ENCODE measurements at regions not wholly inside any gene's neighbourhood (a gene's known extent, or its start where the extent isn't known, plus 50 kb on each side); places are given as distances from the start of the nearest gene placed in this dataset.

- DNase-seq (ENCODE audit: low read depth in 2 of 2) = no peak
Measured at GRCh38 chr9:86659413-86660046, 287.8 kb downstream of the GAS1 start.

GRCh38 chr9:86655147-86655546, 292.2 kb downstream of the GAS1 start:
- no peak for DNase-seq (ENCODE audit: low read depth in 2 of 2)

DNA sequence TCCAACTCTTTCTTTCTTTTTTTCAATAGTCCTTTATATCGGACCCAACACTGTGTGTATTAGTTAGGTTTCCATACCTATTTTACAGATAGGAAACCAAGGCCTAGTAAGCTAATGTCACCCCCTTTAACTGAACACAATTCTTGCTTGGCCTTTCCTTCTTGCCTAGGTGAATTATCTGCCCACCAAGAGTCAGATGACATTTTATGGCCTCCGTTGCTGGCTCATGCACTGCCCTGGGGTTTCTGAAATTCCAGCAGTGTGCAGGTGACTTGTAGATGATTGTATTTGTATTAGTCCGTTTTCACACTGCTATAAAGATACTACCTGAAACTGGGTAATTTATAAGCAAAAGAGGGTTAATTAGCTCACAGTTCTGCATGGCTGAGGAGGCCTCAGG, 293.8 kb downstream of the GAS1 start:
- no peak for DNase-seq (ENCODE audit: low read depth in 2 of 2)

- no peak for DNase-seq (ENCODE audit: low read depth in 2 of 2)
Measured at GRCh38 chr9:86652736-86653135, 294.6 kb downstream of the GAS1 start.

DNA sequence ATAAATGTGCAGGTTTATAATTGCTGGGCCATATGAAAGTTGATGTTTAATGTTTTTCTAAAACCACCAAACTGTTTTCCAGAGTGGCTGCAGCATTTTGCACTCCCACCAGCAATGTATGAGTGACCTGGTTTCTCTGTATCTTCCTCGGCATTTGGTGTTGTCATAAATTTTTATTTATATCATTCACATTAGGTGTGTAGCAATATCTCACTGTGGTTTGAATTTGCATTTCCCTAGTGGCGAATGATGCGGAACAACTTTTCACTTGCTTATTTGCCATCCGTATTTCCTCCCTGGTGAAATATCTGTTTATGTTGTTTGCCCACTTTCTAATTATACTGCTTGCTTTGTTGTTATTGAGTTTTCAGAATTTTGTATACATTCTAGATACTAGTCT, 295.7 kb upstream of the TUT7 start:
- no peak for DNase-seq (ENCODE audit: low read depth in 2 of 2)

- DNase-seq (ENCODE audit: low read depth in 2 of 2) = no peak
Measured at GRCh38 chr9:86648828-86649170, 294.6 kb upstream of the TUT7 start.

DNA sequence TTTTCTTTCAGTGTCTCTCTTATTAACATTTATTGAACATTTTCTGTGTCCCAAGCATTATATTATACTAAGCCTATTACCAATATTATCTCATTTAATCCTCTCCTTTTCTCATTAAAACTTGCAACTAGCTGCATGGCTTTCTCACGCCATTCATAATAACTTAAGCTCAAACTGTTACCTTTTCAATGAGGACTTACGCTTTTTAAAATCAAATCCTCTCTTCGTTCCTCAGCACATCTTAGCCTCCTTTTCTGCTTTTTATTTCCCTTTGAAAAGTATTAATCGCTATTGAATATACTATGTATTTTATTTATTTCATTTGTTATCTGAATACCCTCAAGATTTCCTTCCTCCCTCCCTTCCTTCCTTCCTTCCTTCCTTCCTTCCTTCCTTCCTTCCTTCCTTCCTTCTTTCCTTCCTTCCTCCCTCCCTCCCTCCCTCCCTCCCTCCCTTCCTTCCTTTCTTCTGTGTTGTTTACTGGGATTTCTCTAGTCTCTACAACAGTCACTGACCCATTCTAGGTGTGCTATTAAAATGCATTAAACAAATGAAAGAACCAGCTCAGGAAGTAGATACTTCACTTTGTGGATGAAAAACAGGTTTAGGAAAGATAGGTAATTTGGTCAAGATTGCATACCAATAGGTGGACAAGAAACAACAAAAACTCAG, 294.1 kb upstream of the TUT7 start:
- DNase-seq (ENCODE audit: low read depth in 2 of 2) = no peak

- no peak for DNase-seq (ENCODE audit: low read depth in 2 of 2)
Measured at GRCh38 chr9:86645303-86645702, 291.1 kb upstream of the TUT7 start.

DNA sequence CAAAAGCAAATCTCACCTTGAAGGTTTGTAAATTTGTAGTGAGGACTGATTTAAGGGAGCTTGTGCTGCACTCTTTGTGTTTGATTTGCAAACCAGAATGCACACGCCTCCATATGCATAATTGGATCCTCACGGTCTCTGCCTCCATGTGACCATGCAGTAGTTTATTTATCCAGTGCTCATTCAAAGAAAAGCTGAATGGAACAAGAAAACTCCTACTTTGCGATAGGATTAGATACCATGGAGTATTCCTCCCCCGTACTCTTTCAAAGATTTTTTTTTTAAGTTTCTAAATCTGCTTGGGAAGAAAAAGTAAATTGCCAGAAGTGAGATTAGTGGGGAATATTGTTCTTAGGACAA, 290.4 kb upstream of the TUT7 start:
- no peak for DNase-seq (ENCODE audit: low read depth in 2 of 2)

DNA sequence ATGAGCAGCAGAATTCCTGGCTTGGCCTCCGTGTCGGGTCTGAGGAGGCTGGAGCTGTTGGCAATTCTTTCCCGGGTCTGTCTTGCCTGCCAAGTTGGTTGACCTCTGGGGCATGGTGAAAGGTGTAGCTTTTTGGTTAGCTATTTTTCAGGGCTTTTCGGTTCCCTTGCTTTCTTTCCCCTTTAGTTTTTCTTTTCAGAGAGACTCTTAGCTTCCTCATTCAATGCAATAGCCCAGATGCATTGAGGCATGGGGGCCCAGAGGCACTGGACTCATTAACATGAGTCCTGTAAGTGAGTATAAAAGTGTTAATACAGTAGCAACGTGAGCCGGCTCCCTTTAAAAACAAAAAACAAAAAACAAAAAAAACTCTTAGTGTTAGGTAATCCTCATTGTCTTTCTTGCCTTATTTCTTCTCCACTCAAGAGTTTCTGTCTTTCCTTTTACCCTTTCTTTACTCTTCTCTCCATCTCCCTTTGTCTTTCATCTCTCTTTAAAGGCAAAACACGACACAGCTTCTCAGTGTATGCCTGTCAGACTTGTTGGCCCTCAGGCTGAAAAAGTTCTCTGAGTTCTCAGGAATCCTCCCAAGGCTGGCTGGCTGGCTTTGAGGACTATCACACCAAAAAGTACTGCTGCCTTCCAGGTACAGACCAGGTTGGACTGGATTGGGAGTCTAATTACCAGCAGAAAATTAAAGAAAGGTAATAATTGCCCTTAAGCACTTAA, 289.9 kb upstream of the TUT7 start:
- no peak for DNase-seq (ENCODE audit: low read depth in 2 of 2)

DNA sequence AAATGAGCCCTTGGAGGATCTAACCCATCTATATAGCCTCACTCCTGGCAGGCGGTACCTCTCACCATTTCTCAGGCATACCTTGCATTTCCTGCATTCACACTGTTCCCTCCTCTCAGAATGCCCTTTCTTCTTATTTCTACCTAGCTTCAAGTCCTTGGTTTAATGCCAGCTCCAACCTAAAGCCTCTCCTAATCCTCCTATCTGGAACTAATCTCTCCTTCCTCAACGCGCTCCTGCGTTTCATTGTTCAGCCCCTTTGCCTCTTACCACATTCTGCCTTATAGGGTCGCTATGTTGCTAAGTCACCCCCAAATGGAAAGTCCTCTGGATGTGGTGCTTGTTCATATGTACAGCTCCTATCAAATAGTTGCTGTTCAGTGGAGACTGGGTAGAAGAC, 288.5 kb upstream of the TUT7 start:
- no peak for DNase-seq (ENCODE audit: low read depth in 2 of 2)

- no peak for DNase-seq (ENCODE audit: low read depth in 2 of 2)
Measured at GRCh38 chr9:86641970-86642369, 287.8 kb upstream of the TUT7 start.

- DNase-seq (ENCODE audit: low read depth in 2 of 2) = no peak
Measured at GRCh38 chr9:86639899-86640379, 285.7 kb upstream of the TUT7 start.

- DNase-seq (ENCODE audit: low read depth in 2 of 2) = no peak
Measured at GRCh38 chr9:86639287-86639686, 285.1 kb upstream of the TUT7 start.

- no peak for DNase-seq (ENCODE audit: low read depth in 2 of 2)
Measured at GRCh38 chr9:86638109-86638508, 283.9 kb upstream of the TUT7 start.

GRCh38 chr9:86637515-86637914, 283.3 kb upstream of the TUT7 start:
- peak; percentile 1 to 12 for DNase-seq (ENCODE audit: low read depth in 2 of 2)

GRCh38 chr9:86636519-86636918, 282.3 kb upstream of the TUT7 start:
- DNase-seq (ENCODE audit: low read depth in 2 of 2) = no peak

- no peak for DNase-seq (ENCODE audit: low read depth in 2 of 2)
Measured at GRCh38 chr9:86636038-86636437, 281.8 kb upstream of the TUT7 start.

GRCh38 chr9:86634501-86634900, 280.3 kb upstream of the TUT7 start:
- DNase-seq (ENCODE audit: low read depth in 2 of 2) = no peak

GRCh38 chr9:86633945-86634344, 279.7 kb upstream of the TUT7 start:
- DNase-seq (ENCODE audit: low read depth in 2 of 2) = no peak

DNA sequence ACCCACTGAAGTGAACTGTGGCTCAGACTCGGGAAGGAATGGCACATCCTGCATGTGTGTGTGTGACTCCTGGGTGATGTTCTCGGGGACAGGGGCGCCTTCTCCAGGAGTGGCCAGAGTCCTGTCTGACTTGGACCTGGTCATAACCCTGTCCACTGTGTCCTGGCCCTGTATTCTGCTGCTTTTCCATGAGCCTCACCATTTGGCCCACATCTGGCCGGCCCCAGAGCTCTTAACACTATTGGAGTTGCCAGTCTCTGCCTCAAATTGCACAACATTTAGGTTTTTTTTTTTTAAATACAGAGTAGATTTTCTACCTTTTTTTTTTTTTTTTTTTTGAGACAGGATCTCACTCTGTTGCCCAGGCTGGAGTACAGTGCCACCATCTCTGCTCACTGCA, 278.3 kb upstream of the TUT7 start:
- DNase-seq (ENCODE audit: low read depth in 2 of 2) = no peak

GRCh38 chr9:86629530-86629929, 275.3 kb upstream of the TUT7 start:
- DNase-seq (ENCODE audit: low read depth in 2 of 2) = no peak

GRCh38 chr9:86626802-86627201, 272.6 kb upstream of the TUT7 start:
- no peak for DNase-seq (ENCODE audit: low read depth in 2 of 2)
